Endodermal cell (in vitro differentiated cells): ENCODE measurements at regions not wholly inside any gene's neighbourhood (a gene's known extent, or its start where the extent isn't known, plus 50 kb on each side); places are given as distances from the start of the nearest gene placed in this dataset.
A peak's percentile ranks its signal among the peaks of the same experiment; 100 is the strongest.

ENCODE experiments used
- DNase-seq: peaks from one replicate; pipeline ENCODE4 v3.0.0-alpha.2; 2017
- H3K27ac ChIP-seq: 2 replicates; pipeline ENCODE4 v1.5.1; 2013; ENCODE audit warnings: mild to moderate bottlenecking, low read depth, low read length, moderate library complexity
- H3K27me3 ChIP-seq: 2 replicates; pipeline ENCODE4 v1.6.1; 2013; ENCODE audit warnings: mild to moderate bottlenecking, low read length, moderate library complexity; ENCODE audit not compliant: insufficient read depth, control insufficient read depth, poor library complexity, severe bottlenecking
- H3K36me3 ChIP-seq: 2 replicates; pipeline ENCODE4 v1.7.0; 2013; ENCODE audit warnings: mild to moderate bottlenecking, low read length, moderate library complexity; ENCODE audit not compliant: control insufficient read depth, insufficient read depth
- H3K4me1 ChIP-seq: one replicate; pipeline ENCODE4 v1.7.0; 2013; ENCODE audit warnings: low read length; ENCODE audit not compliant: control insufficient read depth, insufficient read depth
- H3K4me3 ChIP-seq: 2 replicates; pipeline ENCODE4 v1.5.1; 2013; ENCODE audit warnings: mild to moderate bottlenecking, low read length, moderate library complexity
- H3K9ac ChIP-seq: 2 replicates; pipeline ENCODE4 v1.6.1; 2013; ENCODE audit warnings: mild to moderate bottlenecking, low read length, moderate library complexity; ENCODE audit not compliant: poor library complexity, severe bottlenecking; ENCODE audit errors: extremely low read depth
- H3K9me3 ChIP-seq: 2 replicates; pipeline ENCODE4 v1.6.1; 2013; ENCODE audit warnings: mild to moderate bottlenecking, low read length, moderate library complexity; ENCODE audit not compliant: control insufficient read depth
- H3K27ac Mint-ChIP-seq: 2 replicates; pipeline ENCODE4 v1.8.0; 2020; ENCODE audit warnings: mixed read lengths
- H3K27me3 Mint-ChIP-seq: 2 replicates; pipeline ENCODE4 v1.8.0; 2021; ENCODE audit warnings: mild to moderate bottlenecking, mixed read lengths; ENCODE audit not compliant: insufficient read depth
- H3K36me3 Mint-ChIP-seq: 2 replicates; pipeline ENCODE4 v1.8.0; 2020; ENCODE audit warnings: low read depth, mixed read lengths
- H3K4me1 Mint-ChIP-seq: 2 replicates; pipeline ENCODE4 v1.8.0; 2020; ENCODE audit warnings: mixed read lengths
- H3K4me3 Mint-ChIP-seq: 2 replicates; pipeline ENCODE4 v1.8.0; 2020; ENCODE audit warnings: mild to moderate bottlenecking, moderate library complexity, mixed read lengths
- H3K9me3 Mint-ChIP-seq: 2 replicates; pipeline ENCODE4 v1.8.0; 2020; ENCODE audit warnings: mild to moderate bottlenecking, mixed read lengths
- CTCF ChIP-seq: fragments of 200-600 bp; sonication (generic); conservative IDR thresholded peaks from 2 replicates; pipeline ENCODE4 v1.5.0; 2021; ENCODE audit warnings: antibody characterized with exemption, mild to moderate bottlenecking
- WGBS, 2 experiments: methylation state at CpG; one replicate each; pipeline versions ENCODE4 v1.1.5 to v1.1.7; 2013; ENCODE audit warnings: missing lambda C conversion rate in 2 of 2, mixed read lengths in 1 of 2; ENCODE audit not compliant: insufficient coverage in 1 of 2, insufficient read length in 1 of 2; 5-methylcytosine and 5-hydroxymethylcytosine counted together

GRCh38 chr20:39295301-39295700, 333.2 kb downstream of the DHX35 start:
- DNase-seq: no peak
- H3K27ac Mint-ChIP-seq: no peak overlapping the region
- H3K9me3 Mint-ChIP-seq: peaks cover 5% of the 10 kb centered on the region
- no peaks in the 10 kb centered on the region for H3K36me3 Mint-ChIP-seq
- no peak overlapping the region for H3K27ac ChIP-seq
- no peaks in the 10 kb centered on the region for H3K36me3 ChIP-seq
- no peaks in the 10 kb centered on the region for H3K27me3 ChIP-seq
- H3K27me3 Mint-ChIP-seq: no peaks in the 10 kb centered on the region
- H3K4me1 ChIP-seq: no peaks in the 10 kb centered on the region
- no peak for TF ChIP-seq CTCF
- H3K9me3 ChIP-seq: no peaks in the 10 kb centered on the region
- no peak overlapping the region for H3K4me3 ChIP-seq
- H3K9ac ChIP-seq: no peak overlapping the region
- H3K4me3 Mint-ChIP-seq: no peak overlapping the region
- peaks cover 13% of the 10 kb centered on the region for H3K4me1 Mint-ChIP-seq
- 75 to 89% methylated on average over 2 to 4 of the region's 4 CpGs for whole genome bisulfite sequencing, 2 experiments

- Mint-ChIP-seq H3K9me3 (peaks cover 5% of the 10 kb centered on the region), H3K27me3 (no peaks in the 10 kb centered on the region), H3K4me3 (no peak overlapping the region), H3K27ac (no peak overlapping the region), H3K4me1 (peaks cover 19% of the 10 kb centered on the region), H3K36me3 (no peaks in the 10 kb centered on the region)
- no peak overlapping the region for H3K4me3 ChIP-seq
- peak; percentile 76 for DNase-seq
- 84% methylated on average over 2 of the region's 2 CpGs; no CpG with 5 or more reads in 1 of the 2 experiments for WGBS, 2 experiments
- H3K4me1 ChIP-seq: no peaks in the 10 kb centered on the region
- no peak for TF ChIP-seq CTCF
- H3K9ac ChIP-seq: no peak overlapping the region
- H3K36me3 ChIP-seq: no peaks in the 10 kb centered on the region
- no peak overlapping the region for H3K27ac ChIP-seq
- no peaks in the 10 kb centered on the region for H3K27me3 ChIP-seq
- no peaks in the 10 kb centered on the region for H3K9me3 ChIP-seq
Observed at GRCh38 chr20:39294137-39294725, 332.1 kb downstream of the DHX35 start.

GRCh38 chr20:39292193-39292736, 330.1 kb downstream of the DHX35 start:
- Mint-ChIP-seq H3K4me1 (peaks cover 19% of the 10 kb centered on the region), H3K27me3 (no peaks in the 10 kb centered on the region), H3K9me3 (peaks cover 24% of the 10 kb centered on the region), H3K27ac (no peak overlapping the region), H3K4me3 (no peak overlapping the region), H3K36me3 (peaks cover 3% of the 10 kb centered on the region)
- Histone ChIP-seq H3K9me3 (peaks cover 13% of the 10 kb centered on the region), H3K4me1 (no peaks in the 10 kb centered on the region), H3K36me3 (no peaks in the 10 kb centered on the region), H3K9ac (no peak overlapping the region), H3K27ac (no peak overlapping the region), H3K27me3 (no peaks in the 10 kb centered on the region), H3K4me3 (no peak overlapping the region)
- TF ChIP-seq CTCF: no peak
- no peak for DNase-seq
- 78 to 82% methylated on average over 3 of the region's 3 CpGs for WGBS, 2 experiments
